Activated CD8-positive, alpha-beta memory T cell treated with anti-CD3 and anti-CD28 coated beads, Interleukin-2, amount 50 U/mL, for 48 hours (primary cell): ENCODE measurements at regions not wholly inside any gene's neighbourhood (a gene's known extent, or its start where the extent isn't known, plus 50 kb on each side); places are given as distances from the start of the nearest gene placed in this dataset.
"Not testable (repeated sequence)": the region's sequence is repeated elsewhere in the genome, so short reads cannot be mapped to it uniquely, and the experiment has no call there.

ENCODE experiments used
- DNase-seq: peaks from one replicate; pipeline ENCODE4 v3.0.0-alpha.2; 2020

GRCh38 chr12:19778797-19779196 lies 339.5 kb downstream of the AEBP2 start:
- DNase-seq: no peak

GRCh38 chr12:19779395-19780056 lies 340.2 kb downstream of the AEBP2 start:
- no peak for DNase-seq

- DNase-seq: no peak
Observed at GRCh38 chr12:19780460-19780859, 341.2 kb downstream of the AEBP2 start.

GRCh38 chr12:19783547-19784444 lies 344.5 kb downstream of the AEBP2 start:
- no peak for DNase-seq

- no peak for DNase-seq
Observed at GRCh38 chr12:19792028-19792427, 352.7 kb downstream of the AEBP2 start.

GRCh38 chr12:19794116-19794515 lies 354.8 kb downstream of the AEBP2 start:
- DNase-seq: no peak

GRCh38 chr12:19799216-19799615 lies 359.9 kb downstream of the AEBP2 start:
- no peak for DNase-seq

- DNase-seq: no peak
Observed at GRCh38 chr12:19799895-19800602, 360.8 kb downstream of the AEBP2 start.

GRCh38 chr12:19800884-19801283 lies 361.6 kb downstream of the AEBP2 start:
- DNase-seq: no peak

- no peak for DNase-seq
Observed at GRCh38 chr12:19801941-19802340, 362.6 kb downstream of the AEBP2 start.

GRCh38 chr12:19802915-19803314 lies 363.6 kb downstream of the AEBP2 start:
- DNase-seq: no peak

- DNase-seq: no peak
Observed at GRCh38 chr12:19804737-19805136, 365.4 kb downstream of the AEBP2 start.

- no peak for DNase-seq
Observed at GRCh38 chr12:19808371-19808770, 369.1 kb downstream of the AEBP2 start.

- DNase-seq: no peak
Observed at GRCh38 chr12:19810213-19810612, 370.9 kb downstream of the AEBP2 start.

- DNase-seq: no peak
Observed at GRCh38 chr12:19811922-19812321, 372.6 kb downstream of the AEBP2 start.

- no peak for DNase-seq
Observed at GRCh38 chr12:19819231-19819630, 379.9 kb downstream of the AEBP2 start.

GRCh38 chr12:19822476-19822875 lies 383.2 kb downstream of the AEBP2 start:
- no peak for DNase-seq

GRCh38 chr12:19823326-19823725 lies 384.0 kb downstream of the AEBP2 start:
- not testable (repeated sequence) for DNase-seq

GRCh38 chr12:19826980-19827550 lies 387.8 kb downstream of the AEBP2 start:
- DNase-seq: no peak

- DNase-seq: no peak
Observed at GRCh38 chr12:19829100-19829853, 390.0 kb downstream of the AEBP2 start.

- no peak for DNase-seq
Observed at GRCh38 chr12:19830446-19830845, 391.2 kb downstream of the AEBP2 start.

GRCh38 chr12:19833775-19834501 lies 394.6 kb downstream of the AEBP2 start:
- peak; percentile 49 for DNase-seq
